NCI-H2227 (cell line): ENCODE measurements at regions not wholly inside any gene's neighbourhood (a gene's known extent, or its start where the extent isn't known, plus 50 kb on each side); places are given as distances from the start of the nearest gene placed in this dataset.

ENCODE experiments used
- DNase-seq: peaks from one replicate; lab custom pipeline; 2025; ENCODE audit not compliant: unreplicated experiment; lab: John Stamatoyannopoulos, UW

DNA sequence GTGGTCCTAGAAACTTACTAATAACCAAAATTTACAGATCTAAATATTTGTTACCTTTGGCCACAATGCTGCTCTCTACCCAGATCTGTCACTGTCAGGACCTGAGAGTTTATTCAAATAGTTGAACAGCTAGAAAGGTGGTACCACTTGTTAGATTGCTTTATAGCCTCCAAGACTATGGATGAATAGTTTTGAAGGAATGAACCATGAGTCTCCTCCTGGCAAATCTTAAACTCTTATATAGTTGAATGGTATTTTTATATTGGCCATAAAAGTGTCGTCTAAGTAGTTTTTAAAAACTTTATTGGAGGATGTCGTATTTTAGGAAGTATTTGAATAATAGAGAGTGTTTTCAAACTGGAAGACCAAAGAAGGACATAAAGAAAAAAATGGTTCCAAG, 178.7 kb downstream of the AHR start:
- no peak for DNase-seq

DNA sequence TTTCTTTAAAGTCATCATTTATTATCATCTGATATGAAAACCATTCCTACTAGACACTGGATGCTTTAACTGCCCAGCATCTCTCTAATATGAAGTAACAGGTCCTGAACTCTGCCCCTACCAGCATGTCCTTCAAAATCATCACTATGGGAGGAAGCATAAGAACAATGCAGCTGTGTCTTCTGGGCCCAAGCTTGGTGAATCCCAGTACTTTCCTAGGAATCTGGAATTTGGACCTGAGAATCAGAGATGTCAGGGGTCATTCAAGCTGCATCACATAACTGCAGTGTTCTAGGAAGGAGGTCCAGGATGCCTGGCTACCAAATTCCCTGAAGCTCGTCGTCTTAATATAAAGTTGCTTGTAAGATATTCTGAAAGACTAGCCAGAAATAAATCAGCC, 182.7 kb downstream of the AHR start:
- no peak for DNase-seq

DNA sequence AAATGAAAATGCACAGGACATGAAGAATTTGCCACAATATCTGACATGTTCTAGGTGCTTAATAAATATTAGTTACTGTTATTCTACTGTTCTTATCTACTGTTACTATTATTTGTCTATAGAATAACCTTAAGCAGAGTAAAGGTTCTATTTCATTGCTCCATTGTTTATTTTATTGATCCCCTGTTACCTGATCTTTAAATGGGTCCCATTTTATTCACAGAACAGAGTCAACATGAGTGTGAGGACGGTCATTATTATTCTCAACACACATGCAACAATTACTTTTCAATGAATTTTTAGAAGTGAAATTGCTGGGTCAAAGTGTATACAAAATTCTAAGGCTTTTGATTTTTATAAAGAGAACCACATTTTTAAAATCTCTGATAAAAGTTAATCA, 186.9 kb downstream of the AHR start:
- DNase-seq, result no peak

DNA sequence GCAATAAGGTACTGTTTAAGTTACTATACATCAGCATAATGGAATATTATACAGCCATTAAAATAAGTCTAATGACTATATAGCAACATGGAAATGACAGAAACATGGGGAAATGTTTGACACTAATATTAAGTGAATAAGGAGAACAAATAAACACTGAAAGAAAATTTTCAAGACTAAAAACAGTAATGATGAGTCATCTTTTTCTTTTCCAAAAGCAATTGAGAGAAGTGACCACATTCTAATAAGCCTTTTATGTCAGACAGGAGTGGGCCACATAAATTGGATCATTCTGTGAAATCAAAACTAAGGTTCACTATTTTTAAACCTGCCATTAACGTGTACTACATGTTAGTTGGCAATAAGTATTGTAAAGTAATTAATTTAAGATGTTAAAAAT, 187.5 kb downstream of the AHR start:
- no peak for DNase-seq

DNA sequence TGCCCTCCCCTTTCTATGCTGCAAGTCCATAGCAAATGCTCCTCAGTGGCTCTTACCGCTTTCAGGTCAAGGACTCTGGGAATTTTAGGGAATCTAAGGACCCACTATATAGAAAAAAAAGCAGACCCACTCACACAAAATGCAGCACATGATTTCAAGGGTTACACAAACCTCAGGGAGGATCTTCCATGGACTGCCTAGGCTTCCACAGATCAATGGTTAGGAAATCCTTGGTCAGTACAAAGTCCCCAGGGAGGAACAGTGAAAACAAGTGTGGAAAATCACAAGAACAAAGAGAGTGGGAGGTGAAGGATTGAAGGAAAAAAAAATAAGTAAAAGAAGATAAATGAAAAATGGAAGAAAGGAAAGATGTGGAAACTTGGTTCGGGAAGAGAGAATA, 188.4 kb downstream of the AHR start:
- DNase-seq, result no peak

DNA sequence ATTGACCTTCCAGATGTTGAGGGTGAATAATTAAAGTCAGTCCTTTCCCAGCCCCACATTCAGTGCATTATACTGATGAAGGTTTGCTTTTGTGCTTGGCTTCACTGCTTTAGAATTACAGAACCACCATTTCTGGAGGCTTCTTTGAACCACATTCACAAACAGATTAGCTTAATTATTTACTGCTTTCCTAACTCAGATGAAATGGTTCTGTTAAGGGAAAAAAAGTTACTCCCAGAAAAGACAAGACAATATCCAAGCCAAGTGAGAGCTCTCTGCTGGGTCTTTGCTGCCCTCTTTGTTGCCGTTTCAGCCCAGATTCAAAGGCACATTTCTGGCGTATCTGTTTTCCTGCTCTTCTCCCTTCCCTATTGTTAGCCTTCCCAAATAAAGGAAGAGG, 188.9 kb downstream of the AHR start:
- no peak for DNase-seq

DNA sequence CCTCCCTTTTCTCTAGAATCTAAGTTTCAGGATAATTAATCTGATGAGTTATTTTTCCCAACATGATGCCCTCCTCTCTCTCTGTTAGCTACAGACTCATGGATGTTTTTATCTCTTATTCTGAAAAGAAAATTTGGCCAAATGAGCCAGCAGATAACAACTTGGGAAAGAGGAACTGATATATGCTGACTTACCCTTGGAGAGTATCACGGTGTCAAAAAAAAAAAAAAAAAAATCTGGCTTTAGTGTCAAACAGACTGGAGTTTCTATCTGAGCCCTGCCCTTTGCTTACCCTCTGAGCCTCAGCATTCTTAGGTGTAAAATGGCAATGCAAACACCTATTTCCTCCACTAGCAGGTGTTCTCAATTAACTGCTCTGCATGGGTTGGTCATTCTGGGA, 190.4 kb downstream of the AHR start:
- no peak for DNase-seq

DNA sequence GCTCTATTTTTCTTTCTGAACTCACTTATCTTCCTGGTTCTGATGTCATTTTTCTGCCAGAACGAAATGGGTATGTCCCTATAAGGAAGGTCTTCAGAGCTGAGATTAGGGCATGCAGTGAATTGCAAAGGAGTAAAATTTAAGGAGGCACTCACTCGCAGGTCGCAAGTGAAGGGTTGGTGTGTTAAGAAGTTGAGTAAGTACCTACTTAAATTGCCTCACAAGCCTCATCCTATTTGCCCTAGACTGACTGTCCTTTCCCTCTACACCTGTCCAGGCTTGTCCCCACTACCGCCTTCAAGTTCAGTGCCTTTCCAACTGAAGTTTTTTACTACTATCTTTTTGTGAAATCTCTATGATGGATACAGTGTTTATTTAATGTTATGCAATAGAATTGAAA, 191.5 kb downstream of the AHR start:
- DNase-seq, result no peak

DNA sequence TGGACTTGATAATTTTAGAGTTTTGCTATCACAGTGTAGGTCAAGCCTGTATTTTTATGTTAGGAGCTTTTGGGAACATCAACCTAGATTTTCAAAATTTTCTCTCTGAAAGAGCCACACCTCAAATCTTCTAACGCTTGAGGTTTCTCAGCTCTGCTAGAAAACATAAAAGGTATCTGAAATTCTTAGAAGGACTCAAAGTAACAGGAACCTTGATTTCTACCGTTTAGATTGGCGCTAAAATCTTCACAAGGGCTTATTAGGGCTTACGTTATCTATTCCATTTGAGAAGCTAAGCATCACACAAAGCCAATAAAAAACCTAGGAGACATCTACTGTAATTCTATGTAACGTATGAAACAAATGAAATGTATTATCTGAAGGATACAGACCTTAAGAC, 192.4 kb downstream of the AHR start:
- DNase-seq, result no peak

DNA sequence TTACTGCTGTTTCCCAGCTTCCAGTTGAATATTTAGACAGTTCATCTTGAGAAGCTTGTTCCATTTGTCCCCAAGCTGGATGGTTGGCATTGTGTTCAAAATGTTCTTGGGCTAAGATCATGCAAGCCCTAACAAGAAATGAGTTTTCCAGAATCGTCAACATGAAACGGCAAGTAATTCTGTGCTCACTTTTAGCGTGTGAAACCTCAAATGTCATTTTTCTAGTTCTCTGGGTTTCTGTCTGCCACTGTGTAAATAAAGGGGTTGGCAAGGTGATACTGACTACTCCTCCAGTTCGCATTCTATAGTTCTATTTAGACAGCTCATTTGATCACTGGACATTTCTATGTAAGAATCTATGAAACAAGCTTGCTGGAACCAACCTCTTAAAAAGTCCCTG, 194.0 kb downstream of the AHR start:
- no peak for DNase-seq

DNA sequence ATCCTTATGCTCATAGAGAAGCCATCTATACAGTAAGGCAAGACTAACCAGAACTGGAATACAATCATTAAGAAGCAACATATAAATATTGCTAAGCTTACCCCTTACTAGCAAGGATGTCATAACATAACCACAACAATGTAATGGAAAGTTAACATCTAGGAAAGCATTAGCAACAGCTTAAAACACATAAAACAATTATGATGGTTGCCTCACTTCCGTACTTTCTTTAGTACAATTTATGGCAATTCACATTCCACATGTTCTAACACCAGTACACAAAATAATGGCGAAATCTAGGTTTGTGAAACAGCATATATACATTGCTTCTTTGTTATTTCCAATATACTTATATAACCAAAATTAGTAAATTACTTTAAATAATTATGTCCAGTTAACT, 195.0 kb downstream of the AHR start:
- DNase-seq, result no peak

DNA sequence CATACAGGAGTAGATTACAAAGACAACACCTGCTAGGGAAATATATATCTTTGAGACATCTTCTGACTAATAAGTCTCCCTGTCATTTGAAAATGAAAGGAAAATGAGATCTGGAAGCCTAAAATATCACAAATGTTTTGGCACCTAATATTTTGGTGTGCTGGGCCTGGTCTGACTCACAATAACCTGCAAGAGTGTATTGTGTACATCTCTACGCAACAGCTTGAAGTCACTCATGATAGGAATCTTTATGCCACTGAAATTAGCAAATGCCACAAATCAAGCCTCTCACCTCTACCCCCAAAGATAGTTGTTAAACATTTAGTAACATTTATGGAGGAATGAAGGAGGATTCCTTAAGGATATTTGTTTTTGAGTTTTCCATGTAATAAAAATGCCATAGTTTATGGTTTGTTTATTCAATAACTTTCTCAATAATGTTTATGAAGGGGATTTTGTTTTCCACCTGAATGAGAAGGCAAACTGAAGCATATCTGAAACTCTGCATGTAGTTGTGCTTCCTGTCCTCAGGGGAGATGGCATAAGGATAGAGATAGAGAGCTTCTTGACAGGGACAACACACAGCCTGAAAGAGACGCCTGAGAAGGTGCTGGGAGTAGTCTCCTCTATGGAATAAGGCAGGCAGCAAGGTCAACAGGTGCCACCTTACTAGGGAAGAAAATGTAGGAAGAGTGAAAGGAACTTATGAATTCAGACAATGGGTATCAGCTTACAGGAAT, 197.4 kb downstream of the AHR start:
- no peak for DNase-seq

DNA sequence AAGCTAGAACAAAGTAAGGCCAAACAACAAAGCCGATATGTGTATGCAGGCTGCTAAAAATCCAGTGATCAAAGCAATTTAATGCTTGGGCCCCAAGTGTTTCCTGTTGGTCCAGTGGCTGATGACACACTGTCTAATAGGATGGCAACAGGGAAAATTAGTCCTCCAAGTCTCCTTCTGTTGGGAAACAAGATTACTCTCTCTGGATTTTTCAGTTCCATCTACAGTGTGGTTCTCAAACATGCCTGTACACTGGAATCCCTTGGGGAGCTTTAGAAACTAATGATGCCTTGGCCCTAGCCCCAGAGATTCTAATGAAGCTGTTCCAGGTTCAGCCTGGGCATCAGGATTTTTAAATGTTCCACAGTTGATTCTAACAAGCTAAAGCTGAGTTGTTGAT, 198.7 kb downstream of the AHR start:
- no peak for DNase-seq

DNA sequence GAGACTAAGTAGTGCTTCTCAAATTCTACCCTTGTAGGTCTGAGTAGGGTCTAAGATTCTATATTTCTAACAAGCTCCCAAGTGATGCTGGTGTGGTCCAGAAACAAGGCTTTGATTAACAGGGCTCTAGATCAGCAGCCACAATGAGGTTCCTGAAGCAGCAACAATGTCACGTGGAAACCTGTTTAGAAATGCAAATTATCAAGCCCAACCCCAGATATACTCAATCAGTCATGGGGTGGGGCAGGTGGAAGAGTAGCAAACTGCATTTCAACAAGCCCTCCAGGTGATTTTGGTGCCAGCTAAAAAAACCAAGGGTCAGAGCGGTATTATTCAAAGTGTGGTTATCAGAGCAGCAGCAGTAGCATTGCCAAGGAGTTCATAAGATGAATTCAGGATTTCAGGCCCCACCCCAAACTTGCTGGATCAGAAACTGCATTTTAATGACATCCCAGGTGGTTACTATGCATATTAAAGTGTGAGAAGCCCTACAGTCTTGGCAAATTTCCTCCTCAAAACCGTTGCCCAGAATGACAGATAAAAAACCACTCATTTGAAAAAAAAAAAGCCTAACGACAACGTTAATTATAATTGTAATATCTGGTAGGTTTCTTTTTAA, 199.2 kb downstream of the AHR start:
- DNase-seq, result no peak

DNA sequence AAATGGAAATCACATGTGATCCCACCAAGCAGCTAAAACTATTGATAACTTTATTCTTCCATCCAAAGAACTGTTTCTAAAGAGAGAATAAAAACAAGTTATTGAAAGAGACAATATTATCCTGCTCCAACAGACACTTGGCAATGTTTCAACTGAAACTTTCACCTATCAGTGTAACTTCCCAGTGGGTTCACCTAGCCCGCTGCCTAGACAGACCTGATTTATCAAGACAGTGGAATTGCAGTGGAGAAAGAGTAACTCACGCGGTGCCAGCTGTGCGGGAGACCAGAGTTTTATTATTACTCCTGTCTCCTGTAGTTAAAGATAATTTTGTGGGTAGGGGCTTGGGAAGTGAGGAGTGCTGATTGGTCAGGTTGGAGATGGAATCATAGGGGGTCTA, 199.8 kb downstream of the AHR start:
- no peak for DNase-seq

DNA sequence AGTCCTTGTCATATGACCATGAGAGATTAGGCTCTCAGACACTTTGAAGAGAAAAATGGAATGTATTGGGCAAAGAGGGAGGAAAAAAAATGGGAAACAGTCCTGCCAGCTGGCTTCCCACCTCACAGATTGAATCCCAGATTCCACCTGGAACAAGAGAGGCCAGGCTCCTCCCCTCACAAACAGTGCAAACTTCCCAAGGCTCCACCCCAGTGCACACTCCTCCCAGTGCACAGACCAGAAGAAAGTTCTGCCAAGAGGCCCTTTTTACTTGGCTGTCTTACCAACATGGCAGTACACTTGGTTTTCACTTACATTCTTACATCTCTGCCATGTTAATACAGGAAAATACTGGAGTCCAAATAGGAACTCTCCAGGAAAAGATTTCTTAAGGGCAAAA, 202.3 kb downstream of the AHR start:
- no peak for DNase-seq

DNA sequence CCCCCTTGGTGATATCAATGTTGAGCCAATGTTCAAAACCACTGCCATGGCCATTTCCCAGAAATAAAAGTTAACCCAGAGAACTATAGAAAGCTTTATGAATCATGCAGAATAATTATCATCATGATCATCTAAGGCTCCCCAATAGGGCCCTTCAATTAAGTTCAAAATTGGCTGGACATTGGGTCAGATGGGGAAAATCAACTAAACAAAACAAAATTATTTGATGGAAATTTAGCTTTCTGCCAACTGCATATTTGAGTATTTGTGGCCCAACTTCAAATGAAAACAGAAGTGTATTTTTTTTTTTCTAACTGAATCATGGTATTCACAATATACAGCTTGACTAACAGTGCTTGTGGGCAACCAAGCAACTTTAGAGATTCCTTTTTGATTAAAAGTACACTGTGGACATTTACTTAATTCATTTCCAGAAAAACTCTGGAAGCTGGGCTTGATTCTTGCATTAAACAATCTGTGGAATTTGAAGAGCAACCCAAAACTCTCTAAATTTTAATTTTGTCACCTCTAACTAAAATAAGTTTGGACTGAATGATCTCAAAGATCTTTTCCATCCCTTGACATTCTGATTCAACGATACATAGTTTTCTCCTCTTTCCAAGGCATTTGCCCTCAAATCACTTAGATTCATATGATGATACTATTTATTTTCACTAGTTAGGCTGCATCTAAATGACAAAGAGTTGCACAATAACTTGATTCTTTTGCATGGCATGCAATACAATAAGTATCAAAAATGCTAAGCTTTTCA, 203.2 kb downstream of the AHR start:
- no peak for DNase-seq

DNA sequence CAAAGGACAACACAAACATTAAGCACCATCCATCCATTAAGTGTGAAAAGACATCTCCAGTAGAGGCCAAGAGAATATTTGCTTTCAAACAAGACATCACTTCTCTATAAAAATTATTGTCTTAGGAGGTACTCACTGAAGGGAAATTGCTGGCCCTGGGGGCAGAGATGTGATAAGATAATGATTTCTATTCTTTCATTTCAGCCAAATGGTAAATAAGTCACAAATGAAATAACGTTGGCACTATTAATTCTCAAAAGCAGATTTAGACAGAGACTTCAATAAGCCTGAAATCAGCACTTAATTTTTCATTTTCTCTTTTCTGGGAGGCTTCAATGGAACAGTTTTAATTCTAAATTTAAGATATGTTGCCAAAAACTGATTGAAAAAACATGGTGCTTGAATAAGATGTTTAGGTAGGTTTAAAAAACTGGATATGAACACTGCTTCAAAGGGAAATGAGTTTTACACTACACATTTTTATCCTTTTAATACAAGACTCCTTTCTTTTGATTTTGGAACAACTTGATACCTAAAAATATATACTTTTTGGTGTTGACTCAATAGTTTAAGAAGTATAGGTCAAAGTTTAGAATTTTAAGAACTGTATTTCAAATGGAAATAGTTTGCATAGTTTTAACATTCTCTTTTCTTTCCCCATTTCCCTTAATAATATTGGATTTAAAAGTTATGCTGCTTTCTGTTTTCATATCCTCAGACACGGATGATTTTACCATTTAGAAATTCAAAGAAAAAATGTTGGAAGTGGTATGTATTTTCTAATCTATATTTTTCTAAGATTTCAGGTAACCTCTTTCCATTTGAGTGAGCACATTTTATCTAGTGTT, 204.0 kb downstream of the AHR start:
- no peak for DNase-seq

DNA sequence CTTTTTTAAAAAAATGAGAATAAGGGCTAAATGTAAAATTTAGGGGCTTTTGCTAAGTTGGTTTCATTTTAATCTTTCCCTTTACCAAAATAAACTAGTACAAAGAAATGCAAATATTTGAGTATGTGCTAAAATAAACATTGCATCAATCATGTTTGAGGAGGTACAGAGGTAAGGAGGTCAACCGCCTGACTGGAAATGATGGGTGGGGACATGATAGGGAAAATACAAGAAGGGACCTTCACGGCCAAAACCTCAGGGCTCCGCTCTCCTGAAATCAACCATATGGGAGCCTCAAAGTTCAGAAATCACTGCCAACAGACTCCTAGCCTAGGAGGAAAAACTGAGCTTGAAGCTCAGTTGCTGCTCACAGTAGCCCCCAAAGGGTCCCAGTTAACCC, 207.6 kb downstream of the AHR start:
- no peak for DNase-seq

DNA sequence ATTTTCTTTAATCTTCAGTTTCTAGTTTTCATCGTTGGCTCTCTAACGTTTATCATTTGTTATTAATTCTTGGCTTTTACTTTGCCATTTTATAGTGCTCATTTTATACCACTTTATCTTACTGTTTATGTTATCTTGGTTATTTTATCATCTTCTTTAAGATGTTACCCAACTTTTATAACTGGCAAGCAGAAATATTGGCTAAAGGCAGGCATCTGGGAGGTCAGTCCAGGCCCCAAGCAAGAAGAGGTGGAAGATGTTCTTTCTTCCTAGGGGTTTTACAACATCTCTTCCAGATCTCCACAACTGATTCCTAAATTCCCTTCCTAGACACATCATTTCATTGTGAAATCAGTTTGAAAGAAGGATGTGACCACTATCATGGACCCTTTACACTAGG, 208.1 kb downstream of the AHR start:
- no peak for DNase-seq

DNA sequence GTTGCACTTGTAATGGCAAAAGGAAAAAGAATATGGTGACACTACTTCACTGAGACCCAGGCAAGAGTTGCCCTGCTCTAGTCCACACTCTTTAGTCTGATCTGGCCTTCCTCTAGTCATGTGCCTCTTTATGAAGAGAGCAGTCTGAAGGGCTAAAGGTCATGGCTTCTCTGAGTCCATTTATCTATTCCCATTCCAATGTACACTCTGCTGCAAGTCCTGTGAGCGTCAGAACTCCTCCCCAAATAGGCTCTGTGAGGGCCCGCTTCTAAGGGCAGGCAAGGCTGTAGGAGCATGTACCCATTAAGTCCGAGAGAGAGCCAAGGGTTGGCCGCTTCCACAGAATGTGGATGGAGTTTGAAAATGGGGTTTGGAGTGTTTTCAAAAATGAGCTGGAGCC, 209.3 kb downstream of the AHR start:
- DNase-seq, result no peak
